Cardiac muscle cell (in vitro differentiated cells and primary cell): ENCODE measurements at regions not wholly inside any gene's neighbourhood (a gene's known extent, or its start where the extent isn't known, plus 50 kb on each side); places are given as distances from the start of the nearest gene placed in this dataset.

Experiments
- DNase-seq, 2 donors: peaks; one replicate each; pipeline versions ENCODE4 v3.0.0 to v3.0.0-alpha.2; 2010 to 2017; ENCODE audit warnings: low read depth in 1 of 2, low spot score in 1 of 2
- H3K27ac ChIP-seq: fragments of 200-600 bp; sonication (generic); 2 replicates; pipeline ENCODE4 v1.5.1; 2016
- H3K27me3 ChIP-seq: fragments of 200-600 bp; sonication (generic); 2 replicates; pipeline ENCODE4 v1.6.0; 2016; ENCODE audit warnings: control low read depth
- H3K36me3 ChIP-seq: fragments of 200-600 bp; sonication (generic); 2 replicates; pipeline ENCODE4 v1.5.1; 2016; ENCODE audit warnings: control low read depth
- H3K4me1 ChIP-seq: fragments of 200-600 bp; sonication (generic); 2 replicates; pipeline ENCODE4 v1.8.1; 2017; ENCODE audit warnings: low read depth, mild to moderate bottlenecking, mixed run types
- H3K4me3 ChIP-seq: fragments of 200-600 bp; sonication (generic); 2 replicates; pipeline ENCODE4 v1.5.1; 2016; ENCODE audit warnings: mild to moderate bottlenecking
- H3K9me3 ChIP-seq: fragments of 200-600 bp; sonication (generic); 2 replicates; pipeline ENCODE4 v1.5.1; 2017; ENCODE audit warnings: low read depth, mild to moderate bottlenecking, control low read depth
- CTCF ChIP-seq: IDR thresholded peaks from 2 replicates; pipeline ENCODE4 v1.5.1; 2012; ENCODE audit warnings: low read depth, mild to moderate bottlenecking, low read length

- Histone ChIP-seq H3K4me1 (no peaks in the 10 kb centered on the region), H3K9me3 (no peaks in the 10 kb centered on the region), H3K27ac (no peak overlapping the region), H3K36me3 (no peaks in the 10 kb centered on the region), H3K4me3 (no peak overlapping the region), H3K27me3 (no peaks in the 10 kb centered on the region)
- no peak for TF ChIP-seq CTCF
- no peak for DNase-seq
Observed at GRCh38 chr12:68470664-68471328, 138.6 kb upstream of the MDM1 start.

GRCh38 chr12:68474467-68475204 lies 136.1 kb upstream of the RAP1B start:
- no peak overlapping the region for H3K27ac ChIP-seq
- H3K36me3 ChIP-seq: no peaks in the 10 kb centered on the region
- H3K4me1 ChIP-seq: no peaks in the 10 kb centered on the region
- H3K27me3 ChIP-seq: no peaks in the 10 kb centered on the region
- no peak for TF ChIP-seq CTCF
- no peak overlapping the region for H3K4me3 ChIP-seq
- no peaks in the 10 kb centered on the region for H3K9me3 ChIP-seq
- DNase-seq: no peak

- no peaks in the 10 kb centered on the region for H3K36me3 ChIP-seq
- H3K27me3 ChIP-seq: no peaks in the 10 kb centered on the region
- H3K4me3 ChIP-seq: no peak overlapping the region
- no peak for TF ChIP-seq CTCF
- H3K27ac ChIP-seq: no peak overlapping the region
- no peaks in the 10 kb centered on the region for H3K4me1 ChIP-seq
- no peaks in the 10 kb centered on the region for H3K9me3 ChIP-seq
- no peak for DNase-seq
Observed at GRCh38 chr12:68476794-68477193, 133.9 kb upstream of the RAP1B start.

GRCh38 chr12:68477261-68477772 lies 133.4 kb upstream of the RAP1B start:
- Histone ChIP-seq H3K36me3 (no peaks in the 10 kb centered on the region), H3K4me1 (no peaks in the 10 kb centered on the region), H3K27me3 (no peaks in the 10 kb centered on the region), H3K27ac (no peak overlapping the region), H3K9me3 (no peaks in the 10 kb centered on the region), H3K4me3 (no peak overlapping the region)
- DNase-seq: no peak
- TF ChIP-seq CTCF: no peak

DNA sequence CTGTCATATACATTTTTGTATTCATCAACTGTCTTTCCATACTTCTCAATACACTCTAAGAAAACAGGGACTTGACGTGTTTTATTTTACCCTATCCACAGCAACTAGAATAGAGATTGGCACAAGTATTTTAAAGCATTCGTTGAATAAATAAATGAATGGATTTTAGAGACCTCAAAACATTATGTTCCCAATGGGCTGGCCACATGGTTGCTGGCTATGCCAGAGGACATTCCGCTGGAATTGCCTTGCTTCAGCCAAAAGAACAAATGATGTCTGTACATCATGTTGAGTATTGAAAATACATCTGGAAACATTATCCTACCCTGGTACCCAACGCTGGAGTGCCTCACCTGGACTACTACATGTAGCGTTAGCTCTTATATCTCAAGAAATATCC lies 132.8 kb upstream of the RAP1B start:
- Histone ChIP-seq H3K4me1 (no peaks in the 10 kb centered on the region), H3K27ac (no peak overlapping the region), H3K27me3 (no peaks in the 10 kb centered on the region), H3K4me3 (no peak overlapping the region), H3K9me3 (no peaks in the 10 kb centered on the region), H3K36me3 (no peaks in the 10 kb centered on the region)
- TF ChIP-seq CTCF: no peak
- DNase-seq: no peak
